ACC112 (cell line): ENCODE measurements at regions not wholly inside any gene's neighbourhood (a gene's known extent, or its start where the extent isn't known, plus 50 kb on each side); places are given as distances from the start of the nearest gene placed in this dataset.
"Not testable (repeated sequence)": the region's sequence is repeated elsewhere in the genome, so short reads cannot be mapped to it uniquely, and the experiment has no call there.

ENCODE experiments used
- H2AFZ ChIP-seq: fragments of 200-600 bp; sonication (generic); one replicate; pipeline ENCODE4 v1.6.0; 2017; ENCODE audit warnings: antibody characterized with exemption, low read length; ENCODE audit not compliant: unreplicated experiment
- H3K27ac ChIP-seq: fragments of 200-600 bp; sonication (generic); 2 replicates; pipeline ENCODE4 v1.5.1; 2014; ENCODE audit warnings: low read depth, mild to moderate bottlenecking, antibody characterized with exemption, low read length, moderate library complexity
- H3K27me3 ChIP-seq: fragments of 200-600 bp; sonication (generic); 2 replicates; pipeline ENCODE4 v1.6.1; 2014; ENCODE audit warnings: mild to moderate bottlenecking, antibody characterized with exemption, low read length, moderate library complexity, mixed read lengths; ENCODE audit not compliant: insufficient read depth
- H3K36me3 ChIP-seq: fragments of 200-600 bp; sonication (generic); 2 replicates; pipeline ENCODE4 v1.6.1; 2016; ENCODE audit warnings: mild to moderate bottlenecking, antibody characterized with exemption, low read length, moderate library complexity, mixed read lengths; ENCODE audit not compliant: insufficient read depth
- H3K4me1 ChIP-seq: fragments of 200-600 bp; sonication (generic); one replicate; pipeline ENCODE4 v1.6.1; 2016; ENCODE audit warnings: low read length, mixed read lengths; ENCODE audit not compliant: insufficient read depth, unreplicated experiment, control insufficient read depth
- H3K4me3 ChIP-seq: fragments of 200-600 bp; sonication (generic); 2 replicates; pipeline ENCODE4 v1.5.1; 2014; ENCODE audit warnings: mild to moderate bottlenecking, low read depth, low read length
- H3K79me2 ChIP-seq: fragments of 200-600 bp; sonication (generic); one replicate; pipeline ENCODE4 v1.6.0; 2016; ENCODE audit warnings: low read length; ENCODE audit not compliant: control insufficient read depth, unreplicated experiment, insufficient read depth

DNA sequence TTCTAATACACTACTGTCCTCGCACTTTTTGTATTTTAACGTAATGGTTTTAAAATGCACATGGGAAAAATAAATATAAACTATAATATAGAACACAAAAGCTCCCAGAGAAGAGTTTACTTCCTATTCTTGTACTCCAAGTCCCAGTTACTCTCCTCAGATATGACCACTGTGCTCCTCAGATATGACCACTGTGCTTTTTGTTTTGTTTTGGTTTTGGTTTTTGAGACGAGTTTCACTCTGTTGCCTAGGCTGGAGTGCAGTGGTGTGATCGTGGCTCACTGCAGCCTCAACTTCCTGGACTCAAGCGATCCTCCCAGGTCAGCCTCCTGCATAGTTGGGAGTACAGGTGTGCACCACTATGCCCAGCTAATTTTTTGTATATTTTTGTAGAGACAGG lies 76.8 kb upstream of the NBPF11 start:
- not testable (repeated sequence) for H3K36me3 ChIP-seq, H3K27me3 ChIP-seq, H3K79me2 ChIP-seq, H3K4me1 ChIP-seq, H2AFZ ChIP-seq, H3K27ac ChIP-seq, H3K4me3 ChIP-seq

DNA sequence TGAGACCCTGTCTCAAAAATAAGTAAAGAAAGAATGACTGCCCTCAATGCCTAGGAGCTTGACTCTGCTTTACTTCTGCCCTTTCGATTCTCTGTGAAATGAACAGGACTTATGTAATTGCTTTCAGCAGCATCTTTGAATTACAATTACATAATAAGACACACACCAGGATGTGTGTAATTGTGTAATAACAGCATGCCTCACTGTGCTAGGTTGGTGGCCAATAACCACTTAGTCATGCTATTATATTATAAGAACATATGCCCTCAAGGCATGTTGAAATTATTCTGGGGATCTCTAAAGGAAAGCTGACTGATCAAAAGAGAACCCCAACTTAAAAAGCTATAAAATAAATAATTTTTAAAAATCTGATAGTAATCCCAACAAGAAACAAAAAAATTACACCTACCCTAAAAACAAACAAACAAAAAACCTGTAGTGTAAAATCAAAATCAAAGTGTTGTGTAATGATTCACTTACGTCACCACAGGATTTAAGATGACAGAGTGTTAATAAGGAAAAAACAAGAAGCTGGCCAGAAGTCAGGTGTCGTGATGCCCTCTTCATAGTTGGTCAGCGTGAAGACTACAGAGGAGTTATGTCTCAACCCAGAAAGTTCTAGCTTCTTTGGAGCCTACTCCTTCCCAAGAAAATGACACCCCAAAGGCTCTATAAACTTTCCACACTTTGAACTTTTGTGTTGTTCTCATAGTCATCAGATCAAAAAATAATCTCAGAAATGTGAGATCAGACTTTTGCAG lies 70.5 kb upstream of the NBPF11 start:
- not testable (repeated sequence) for H3K4me1 ChIP-seq, H3K27ac ChIP-seq, H3K4me3 ChIP-seq, H2AFZ ChIP-seq, H3K79me2 ChIP-seq, H3K36me3 ChIP-seq, H3K27me3 ChIP-seq

DNA sequence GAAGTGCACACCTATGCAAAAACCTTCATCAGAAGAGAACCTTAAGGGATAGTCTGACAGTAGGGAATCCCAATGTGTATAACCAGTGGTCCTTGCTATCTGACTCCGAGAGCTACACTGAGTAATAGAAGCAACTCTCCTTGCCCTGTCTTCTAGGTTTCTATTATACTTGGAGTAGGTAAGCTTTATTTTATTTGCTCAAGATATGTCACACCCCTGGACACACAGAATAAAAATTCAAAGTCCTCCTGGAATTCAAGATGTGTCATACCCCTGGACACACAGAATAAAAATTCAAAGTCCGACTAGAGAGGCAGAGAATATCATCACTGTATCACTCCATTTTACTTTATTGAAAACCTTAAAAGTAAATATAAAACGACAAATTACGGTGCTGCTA lies 69.5 kb upstream of the NBPF11 start:
- not testable (repeated sequence) for H3K4me3 ChIP-seq, H3K4me1 ChIP-seq, H3K27me3 ChIP-seq, H3K79me2 ChIP-seq, H2AFZ ChIP-seq, H3K36me3 ChIP-seq, H3K27ac ChIP-seq

DNA sequence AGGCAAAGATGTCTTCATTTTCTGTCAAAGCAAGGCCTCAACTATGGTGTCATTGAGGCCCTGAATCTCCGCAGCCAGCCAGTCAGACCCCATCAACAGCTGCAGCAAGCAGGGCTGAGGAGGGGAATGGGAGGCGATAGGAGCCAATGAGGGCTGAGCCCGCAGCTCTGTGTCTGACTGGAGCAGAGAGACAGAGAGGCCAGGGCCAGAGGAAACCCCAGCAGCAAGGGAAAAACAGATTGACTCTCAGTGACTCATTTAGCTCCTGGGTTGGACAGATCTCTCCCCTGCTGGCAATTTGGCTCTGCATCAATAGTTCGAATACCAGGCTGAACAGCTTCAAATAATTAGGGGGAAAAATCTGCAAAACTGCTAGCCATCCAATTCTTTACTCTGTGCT lies 67.1 kb upstream of the NBPF11 start:
- not testable (repeated sequence) for H3K36me3 ChIP-seq, H3K4me3 ChIP-seq, H2AFZ ChIP-seq, H3K79me2 ChIP-seq, H3K27me3 ChIP-seq, H3K4me1 ChIP-seq, H3K27ac ChIP-seq

DNA sequence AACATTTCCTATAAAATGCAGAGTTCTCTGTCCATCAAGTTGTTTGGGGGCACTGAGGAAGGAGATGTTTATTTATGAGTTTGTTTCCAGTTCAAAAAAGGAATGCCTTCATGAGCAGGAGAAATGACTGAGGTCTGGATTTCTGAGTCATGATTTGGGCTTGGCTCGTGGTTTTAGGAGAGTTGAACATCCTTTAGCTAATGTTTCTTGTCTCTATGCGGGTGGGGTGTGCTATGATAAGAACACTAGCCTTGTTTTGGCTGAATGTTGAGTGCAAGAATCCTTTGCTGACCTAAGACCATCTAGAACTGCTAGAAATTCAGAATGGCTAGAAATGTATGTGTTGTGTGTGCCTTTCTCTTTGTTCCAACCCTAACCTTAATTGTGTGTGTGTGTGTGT lies 59.1 kb upstream of the NBPF11 start:
- not testable (repeated sequence) for H3K4me3 ChIP-seq, H3K4me1 ChIP-seq, H3K27me3 ChIP-seq, H3K36me3 ChIP-seq, H3K27ac ChIP-seq, H2AFZ ChIP-seq, H3K79me2 ChIP-seq

DNA sequence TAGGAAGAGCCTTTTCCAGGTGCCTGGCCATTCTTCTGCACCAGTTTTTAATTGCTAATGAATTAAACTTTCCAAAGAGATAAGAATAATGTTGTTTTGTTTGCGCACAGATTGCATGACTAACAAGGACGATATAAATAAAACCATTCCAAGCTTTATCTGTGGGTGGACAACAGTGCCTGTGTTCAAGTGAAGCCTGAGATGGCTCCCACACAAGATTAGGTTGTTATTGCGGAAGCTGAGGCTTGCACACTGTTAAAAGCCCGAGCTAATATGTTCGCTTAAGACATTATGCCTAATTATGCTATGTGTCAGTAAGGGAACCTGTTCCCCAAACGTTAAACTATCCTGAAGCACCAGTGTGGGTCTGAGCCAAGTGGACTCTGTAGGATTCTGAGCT lies 58.5 kb upstream of the NBPF11 start:
- H3K79me2 ChIP-seq, H3K27ac ChIP-seq, H2AFZ ChIP-seq, H3K4me3 ChIP-seq, H3K27me3 ChIP-seq, H3K4me1 ChIP-seq, H3K36me3 ChIP-seq: not testable (repeated sequence)

DNA sequence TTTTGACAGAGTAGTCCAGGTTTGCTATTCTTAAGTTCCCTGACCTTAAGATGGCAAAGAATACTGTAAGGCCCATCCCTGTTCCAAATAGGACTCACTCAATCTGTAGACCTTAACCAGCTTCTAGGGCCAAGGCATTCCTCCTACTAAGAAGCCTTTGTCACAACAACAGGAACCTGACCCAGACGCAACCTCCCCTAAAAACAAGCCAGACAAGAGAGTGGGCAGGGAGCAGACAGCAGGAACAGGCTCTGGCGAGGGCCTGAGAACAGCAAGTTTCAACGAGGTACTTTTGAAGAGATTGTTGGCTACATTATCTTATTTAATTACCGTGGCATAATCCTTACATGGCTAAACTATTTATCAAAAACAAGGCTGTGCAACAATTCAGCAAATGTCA lies 58.1 kb upstream of the NBPF11 start:
- not testable (repeated sequence) for H3K27me3 ChIP-seq, H3K4me3 ChIP-seq, H3K4me1 ChIP-seq, H3K36me3 ChIP-seq, H2AFZ ChIP-seq, H3K79me2 ChIP-seq, H3K27ac ChIP-seq

DNA sequence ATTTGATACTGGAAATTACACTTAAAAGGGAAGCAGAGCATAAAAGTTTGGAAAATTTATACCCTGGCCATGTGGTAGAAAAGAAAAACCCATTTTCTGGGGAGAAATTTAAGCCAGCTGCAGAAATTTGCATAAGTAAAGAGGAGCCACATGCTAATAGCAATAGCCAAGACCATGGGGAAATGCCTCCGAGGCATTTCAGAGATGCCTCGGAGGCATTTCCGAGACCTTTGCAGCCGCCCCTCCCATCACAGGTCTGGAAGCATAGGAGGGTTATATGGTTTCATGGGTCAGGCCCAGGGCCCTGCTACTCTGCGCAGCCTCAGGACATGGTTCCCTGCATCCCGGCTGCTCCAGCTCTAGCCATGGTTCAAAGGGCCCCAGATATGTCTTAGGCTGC lies 49.9 kb upstream of the NBPF11 start:
- not testable (repeated sequence) for H3K27ac ChIP-seq, H2AFZ ChIP-seq, H3K27me3 ChIP-seq, H3K4me1 ChIP-seq, H3K79me2 ChIP-seq, H3K36me3 ChIP-seq, H3K4me3 ChIP-seq
